RWPE2 (cell line): ENCODE measurements at regions not wholly inside any gene's neighbourhood (a gene's known extent, or its start where the extent isn't known, plus 50 kb on each side); places are given as distances from the start of the nearest gene placed in this dataset.

Experiments used
- ATAC-seq: fragments of 200-7000 bp; cut with Tn5 transposase; 3 replicates; pipeline ENCODE4 v1.9.1; 2021; ENCODE audit warnings: low read depth
- DNase-seq: peaks from one replicate; pipeline ENCODE4 v3.0.0-alpha.2; 2020; ENCODE audit warnings: low spot score
- H3K27ac ChIP-seq: fragments of 450-650 bp; 2 replicates; pipeline ENCODE4 v1.5.1; 2017; ENCODE audit warnings: mild to moderate bottlenecking; ENCODE audit not compliant: poor library complexity, severe bottlenecking
- H3K27me3 ChIP-seq: fragments of 250-450 bp; sonication (Bioruptor Pico); 2 replicates; pipeline ENCODE4 v1.5.1; 2021; ENCODE audit warnings: mild to moderate bottlenecking, moderate library complexity; ENCODE audit not compliant: insufficient read depth, poor library complexity, severe bottlenecking
- H3K36me3 ChIP-seq: fragments of 250-450 bp; sonication (Bioruptor Pico); 2 replicates; pipeline ENCODE4 v1.5.1; 2020; ENCODE audit warnings: low read depth, mild to moderate bottlenecking, moderate library complexity
- H3K4me1 ChIP-seq: fragments of 250-450 bp; sonication (Bioruptor Pico); 2 replicates; pipeline ENCODE4 v1.5.1; 2021; ENCODE audit warnings: mild to moderate bottlenecking, moderate library complexity; ENCODE audit not compliant: insufficient read depth, poor library complexity, severe bottlenecking
- H3K4me3 ChIP-seq: fragments of 250-450 bp; sonication (Bioruptor Pico); 2 replicates; pipeline ENCODE4 v1.5.1; 2021; ENCODE audit warnings: mild to moderate bottlenecking, moderate library complexity; ENCODE audit not compliant: severe bottlenecking
- H3K9me3 ChIP-seq: fragments of 250-450 bp; sonication (Bioruptor Pico); 2 replicates; pipeline ENCODE4 v1.5.1; 2021; ENCODE audit warnings: mild to moderate bottlenecking, moderate library complexity; ENCODE audit not compliant: severe bottlenecking
- TF ChIP-seq, protein P1 (sequence below): fragments of 450-650 bp; IDR thresholded peaks from one replicate; pipeline ENCODE4 v1.5.1; 2017; ENCODE audit warnings: mild to moderate bottlenecking, moderate library complexity; ENCODE audit not compliant: poor library complexity, severe bottlenecking

GRCh38 chr10:118403967-118404366, 61.8 kb upstream of the FAM204A start:
- TF ChIP-seq, protein P1, sequence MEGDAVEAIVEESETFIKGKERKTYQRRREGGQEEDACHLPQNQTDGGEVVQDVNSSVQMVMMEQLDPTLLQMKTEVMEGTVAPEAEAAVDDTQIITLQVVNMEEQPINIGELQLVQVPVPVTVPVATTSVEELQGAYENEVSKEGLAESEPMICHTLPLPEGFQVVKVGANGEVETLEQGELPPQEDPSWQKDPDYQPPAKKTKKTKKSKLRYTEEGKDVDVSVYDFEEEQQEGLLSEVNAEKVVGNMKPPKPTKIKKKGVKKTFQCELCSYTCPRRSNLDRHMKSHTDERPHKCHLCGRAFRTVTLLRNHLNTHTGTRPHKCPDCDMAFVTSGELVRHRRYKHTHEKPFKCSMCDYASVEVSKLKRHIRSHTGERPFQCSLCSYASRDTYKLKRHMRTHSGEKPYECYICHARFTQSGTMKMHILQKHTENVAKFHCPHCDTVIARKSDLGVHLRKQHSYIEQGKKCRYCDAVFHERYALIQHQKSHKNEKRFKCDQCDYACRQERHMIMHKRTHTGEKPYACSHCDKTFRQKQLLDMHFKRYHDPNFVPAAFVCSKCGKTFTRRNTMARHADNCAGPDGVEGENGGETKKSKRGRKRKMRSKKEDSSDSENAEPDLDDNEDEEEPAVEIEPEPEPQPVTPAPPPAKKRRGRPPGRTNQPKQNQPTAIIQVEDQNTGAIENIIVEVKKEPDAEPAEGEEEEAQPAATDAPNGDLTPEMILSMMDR, result no peak
- Histone ChIP-seq H3K36me3 (no peaks in the 10 kb centered on the region), H3K9me3 (no peaks in the 10 kb centered on the region), H3K27me3 (peaks cover 40% of the 10 kb centered on the region), H3K4me1 (no peaks in the 10 kb centered on the region), H3K4me3 (no peak overlapping the region), H3K27ac (no peak overlapping the region)
- DNase-seq, result no peak
- no peak for ATAC-seq

- no peak for ATAC-seq
- DNase-seq, result no peak
- peaks cover 36% of the 10 kb centered on the region for H3K27me3 ChIP-seq
- no peak overlapping the region for H3K4me3 ChIP-seq
- TF ChIP-seq, protein P1, result no peak
- H3K27ac ChIP-seq, result no peak overlapping the region
- H3K9me3 ChIP-seq, result no peaks in the 10 kb centered on the region
- no peaks in the 10 kb centered on the region for H3K36me3 ChIP-seq
- H3K4me1 ChIP-seq, result no peaks in the 10 kb centered on the region
These were observed 59.6 kb upstream of the FAM204A start for GRCh38 chr10:118401708-118402193.

GRCh38 chr10:118397391-118397790, 55.3 kb upstream of the FAM204A start:
- Histone ChIP-seq H3K9me3 (no peaks in the 10 kb centered on the region), H3K27ac (no peak overlapping the region), H3K36me3 (no peaks in the 10 kb centered on the region), H3K27me3 (no peaks in the 10 kb centered on the region), H3K4me3 (no peak overlapping the region), H3K4me1 (no peaks in the 10 kb centered on the region)
- ATAC-seq (no peak), DNase-seq (no peak)
- TF ChIP-seq, protein P1, result no peak

DNA sequence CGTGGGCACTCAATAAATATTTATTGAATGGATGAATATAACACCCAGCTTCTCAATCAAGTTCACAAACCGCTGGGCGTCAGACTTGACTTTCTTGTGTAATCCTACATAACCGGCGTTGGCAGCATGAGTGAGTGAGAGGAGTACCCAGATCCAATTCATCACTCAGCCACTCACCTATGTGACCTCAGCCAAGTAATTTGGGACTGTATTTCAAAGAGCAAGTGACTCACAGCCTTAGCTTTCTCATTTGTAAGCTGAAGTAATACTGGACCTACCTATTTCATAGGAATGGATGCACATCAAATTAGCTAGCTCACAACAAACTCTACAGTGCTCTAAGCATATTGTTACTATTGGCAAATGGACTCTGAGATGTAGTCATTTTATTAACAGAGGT, 53.8 kb upstream of the FAM204A start:
- Histone ChIP-seq H3K4me1 (no peaks in the 10 kb centered on the region), H3K9me3 (no peaks in the 10 kb centered on the region), H3K36me3 (no peaks in the 10 kb centered on the region), H3K27me3 (no peaks in the 10 kb centered on the region), H3K27ac (no peak overlapping the region), H3K4me3 (no peak overlapping the region)
- TF ChIP-seq, protein P1, result no peak
- ATAC-seq (peak; percentile 40; the same call in 1 of the 3 replicates), DNase-seq (no peak)

GRCh38 chr10:118394301-118395200, 52.4 kb upstream of the FAM204A start:
- H3K36me3 ChIP-seq, result no peaks in the 10 kb centered on the region
- no peaks in the 10 kb centered on the region for H3K9me3 ChIP-seq
- DNase-seq (no peak), ATAC-seq (no peak)
- no peaks in the 10 kb centered on the region for H3K4me1 ChIP-seq
- H3K27ac ChIP-seq, result no peak overlapping the region
- TF ChIP-seq, protein P1, result no peak
- no peak overlapping the region for H3K4me3 ChIP-seq
- H3K27me3 ChIP-seq, result no peaks in the 10 kb centered on the region
